Gastrocnemius medialis (tissue), 4 donors: ENCODE measurements at regions not wholly inside any gene's neighbourhood (a gene's known extent, or its start where the extent isn't known, plus 50 kb on each side); places are given as distances from the start of the nearest gene placed in this dataset.

Experiments
- ATAC-seq, 2 donors: fragments of 150-250 bp; one replicate each; pipeline ENCODE4 v1.9.1; 2016
- DNase-seq, 2 donors: peaks; one replicate each; pipeline ENCODE4 v3.0.0-alpha.2; 2019
- H3K27ac ChIP-seq, 4 donors: fragments of 200-600 bp; sonication (generic); 1 replicate in 1 of 4; 2 replicates in 3 of 4; pipeline ENCODE4 v1.5.1; 2016 to 2018; ENCODE audit warnings: mild to moderate bottlenecking in 2 of 4, moderate library complexity in 1 of 4
- H3K27me3 ChIP-seq, 3 donors: fragments of 200-600 bp; sonication (generic) in 2 of 3; 1 replicate in 1 of 3; 2 replicates in 2 of 3; pipeline versions ENCODE4 v1.5.1 to v1.6.0; 2016 to 2019; ENCODE audit warnings: mild to moderate bottlenecking in 1 of 3, moderate library complexity in 1 of 3
- H3K36me3 ChIP-seq, 2 donors: fragments of 200-600 bp; sonication (generic) in 1 of 2; one replicate each; pipeline ENCODE4 v1.5.1; 2017 to 2018
- H3K4me1 ChIP-seq, 2 donors: fragments of 200-600 bp; sonication (generic) in 1 of 2; one replicate each; pipeline ENCODE4 v1.5.1; 2016 to 2017; ENCODE audit warnings: mild to moderate bottlenecking in 2 of 2
- H3K4me3 ChIP-seq, 4 donors: fragments of 200-600 bp; sonication (generic) in 3 of 4; 1 replicate in 1 of 4; 2 replicates in 3 of 4; pipeline ENCODE4 v1.5.1; 2016 to 2019; ENCODE audit warnings: mild to moderate bottlenecking in 2 of 4
- H3K9me3 ChIP-seq, 3 donors: fragments of 200-600 bp; sonication (generic) in 2 of 3; 1 replicate in 1 of 3; 2 replicates in 2 of 3; pipeline ENCODE4 v1.5.1; 2016 to 2019
- POLR2A ChIP-seq, 2 donors: fragments of 450-650 bp; IDR thresholded peaks; one replicate each; pipeline ENCODE4 v1.6.1; 2017; ENCODE audit warnings: antibody characterized with exemption in 2 of 2, mild to moderate bottlenecking in 2 of 2, moderate library complexity in 2 of 2
- in situ Hi-C, 4 donors: fragments of 200-750 bp; cut with MboI; loops; one replicate each; pipeline versions ENCODE4 v1.15.0 to v1.8.0; 2017; ENCODE audit warnings: low sequenced_read_pairs in 4 of 4
- intact Hi-C: fragments of 100-400 bp; cut with DNase I; formaldehyde crosslinking; loops from one replicate; pipeline ENCODE4 v1.15.1; 2023; ENCODE audit warnings: low total_unique reads
- TF ChIP-seq, protein P1 (sequence below), 5 experiments: fragments of 450-650 bp in 3 of 5; fragments of 200-600 bp in 2 of 5; sonication (generic) in 2 of 5; IDR thresholded peaks in 4 of 5; conservative IDR thresholded peaks in 1 of 5; 1 replicate in 4 of 5; 2 replicates in 1 of 5; pipeline ENCODE4 v1.5.1; 2016 to 2019; ENCODE audit warnings: antibody characterized with exemption in 5 of 5, mild to moderate bottlenecking in 3 of 5, moderate library complexity in 3 of 5

DNA sequence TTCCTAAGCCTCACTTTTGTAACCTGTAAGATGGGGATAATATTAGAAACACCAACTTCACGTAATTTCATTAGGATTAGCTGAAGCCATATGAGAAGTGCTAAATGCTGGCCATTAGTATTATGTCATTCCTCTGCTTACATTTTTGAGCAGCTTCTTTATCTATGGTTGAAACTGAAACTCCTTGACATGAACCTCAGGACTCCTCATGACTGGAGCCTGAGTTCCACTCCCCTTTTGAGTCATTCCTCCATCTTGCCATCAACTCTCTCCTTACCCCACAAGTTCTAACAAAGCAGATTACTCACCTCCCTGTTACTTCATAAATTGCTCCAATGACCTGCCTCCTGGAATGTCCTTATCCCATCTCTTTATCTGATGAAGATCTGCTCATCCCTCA lies 123.2 kb upstream of the KCNIP4 start:
- ATAC-seq (no peak), DNase-seq (no peak)
- intact Hi-C loops (no loop called here), in situ Hi-C loops (no loop called here)
- no peaks in the 10 kb centered on the region for H3K36me3 ChIP-seq
- H3K27ac ChIP-seq: no peak overlapping the region
- H3K4me1 ChIP-seq: no peaks in the 10 kb centered on the region
- no peak overlapping the region for H3K4me3 ChIP-seq
- H3K27me3 ChIP-seq: no peaks in the 10 kb centered on the region
- no peaks in the 10 kb centered on the region for H3K9me3 ChIP-seq
- TF ChIP-seq, protein P1, sequence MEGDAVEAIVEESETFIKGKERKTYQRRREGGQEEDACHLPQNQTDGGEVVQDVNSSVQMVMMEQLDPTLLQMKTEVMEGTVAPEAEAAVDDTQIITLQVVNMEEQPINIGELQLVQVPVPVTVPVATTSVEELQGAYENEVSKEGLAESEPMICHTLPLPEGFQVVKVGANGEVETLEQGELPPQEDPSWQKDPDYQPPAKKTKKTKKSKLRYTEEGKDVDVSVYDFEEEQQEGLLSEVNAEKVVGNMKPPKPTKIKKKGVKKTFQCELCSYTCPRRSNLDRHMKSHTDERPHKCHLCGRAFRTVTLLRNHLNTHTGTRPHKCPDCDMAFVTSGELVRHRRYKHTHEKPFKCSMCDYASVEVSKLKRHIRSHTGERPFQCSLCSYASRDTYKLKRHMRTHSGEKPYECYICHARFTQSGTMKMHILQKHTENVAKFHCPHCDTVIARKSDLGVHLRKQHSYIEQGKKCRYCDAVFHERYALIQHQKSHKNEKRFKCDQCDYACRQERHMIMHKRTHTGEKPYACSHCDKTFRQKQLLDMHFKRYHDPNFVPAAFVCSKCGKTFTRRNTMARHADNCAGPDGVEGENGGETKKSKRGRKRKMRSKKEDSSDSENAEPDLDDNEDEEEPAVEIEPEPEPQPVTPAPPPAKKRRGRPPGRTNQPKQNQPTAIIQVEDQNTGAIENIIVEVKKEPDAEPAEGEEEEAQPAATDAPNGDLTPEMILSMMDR (IDR thresholded peaks at IDR 0.05 in 4 of 5, conservative IDR thresholded peaks at IDR 0.05 in 1 of 5): no peak
- TF ChIP-seq POLR2A (IDR thresholded peaks at IDR 0.05): no peak

DNA sequence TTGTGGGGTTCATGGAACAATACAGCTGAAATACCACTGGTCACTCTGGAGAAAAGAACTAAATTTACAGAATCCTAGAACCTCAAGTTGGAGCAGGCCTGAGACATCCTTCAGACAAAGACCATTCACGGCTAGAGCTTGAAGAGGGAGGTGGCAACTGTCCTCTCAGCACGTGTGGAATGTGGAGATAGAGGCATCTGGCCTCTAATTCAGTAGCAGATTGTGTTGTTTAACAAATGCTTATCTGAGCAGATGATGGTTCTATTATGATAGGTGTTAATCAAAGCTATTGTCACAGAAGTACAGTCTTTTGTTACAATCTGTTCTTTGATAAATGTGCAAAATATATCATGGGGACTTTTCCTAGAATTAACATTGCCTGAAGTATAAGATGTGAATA lies 121.7 kb upstream of the KCNIP4 start:
- DNase-seq (no peak), ATAC-seq (no peak)
- no peak overlapping the region for H3K4me3 ChIP-seq
- no peaks in the 10 kb centered on the region for H3K4me1 ChIP-seq
- in situ Hi-C loops: no loop called here
- H3K36me3 ChIP-seq: no peaks in the 10 kb centered on the region
- intact Hi-C loops: no loop called here
- no peak overlapping the region for H3K27ac ChIP-seq
- TF ChIP-seq POLR2A (IDR thresholded peaks at IDR 0.05): no peak
- TF ChIP-seq, protein P1 (IDR thresholded peaks at IDR 0.05 in 4 of 5, conservative IDR thresholded peaks at IDR 0.05 in 1 of 5): no peak
- no peaks in the 10 kb centered on the region for H3K9me3 ChIP-seq
- H3K27me3 ChIP-seq: no peaks in the 10 kb centered on the region

DNA sequence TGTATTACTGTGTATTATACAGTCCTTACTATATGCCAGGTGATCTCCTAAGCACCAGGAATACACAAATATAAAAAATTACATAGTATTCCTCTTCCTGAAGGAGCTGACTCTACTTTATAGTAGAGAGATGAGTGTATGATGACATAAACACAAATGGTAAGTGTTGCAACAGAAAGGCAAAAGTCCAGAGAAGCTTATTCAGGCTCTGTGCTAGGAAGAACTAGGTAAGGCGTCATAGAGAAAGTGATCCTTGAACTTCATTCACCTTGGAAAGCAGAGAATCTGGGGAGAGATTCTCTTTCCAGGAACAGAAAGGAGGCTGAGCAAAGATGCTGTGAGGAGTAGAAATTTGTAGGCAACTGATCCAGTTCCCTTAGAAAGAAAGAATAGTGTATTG lies 115.0 kb upstream of the KCNIP4 start:
- DNase-seq: no peak
- Histone ChIP-seq H3K36me3 (no peaks in the 10 kb centered on the region), H3K27me3 (no peaks in the 10 kb centered on the region), H3K4me3 (no peak overlapping the region), H3K4me1 (no peaks in the 10 kb centered on the region), H3K9me3 (no peaks in the 10 kb centered on the region), H3K27ac (no peak overlapping the region)
- in situ Hi-C loops: no loop called here
- intact Hi-C loops: no loop called here
- no peak for ATAC-seq
- TF ChIP-seq, protein P1 (IDR thresholded peaks at IDR 0.05 in 4 of 5, conservative IDR thresholded peaks at IDR 0.05 in 1 of 5): no peak
- TF ChIP-seq POLR2A (IDR thresholded peaks at IDR 0.05): no peak

DNA sequence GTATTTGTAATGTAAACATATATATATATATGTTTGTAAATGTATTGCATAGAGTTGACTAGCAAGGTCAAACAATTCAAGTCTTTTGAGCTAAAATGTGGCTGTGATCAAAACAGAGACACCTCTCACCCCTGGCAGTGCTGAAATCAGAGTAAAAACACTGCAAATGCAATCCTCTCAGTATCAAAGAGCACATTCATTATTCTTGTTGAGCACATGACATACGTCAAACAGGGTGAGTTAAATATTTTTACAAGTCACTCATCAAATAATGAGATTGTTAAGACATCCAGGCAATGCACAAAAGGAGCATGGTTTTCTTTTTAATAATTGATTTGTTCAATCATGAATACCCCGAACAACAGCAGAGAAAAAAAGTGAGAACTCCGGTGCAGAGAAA lies 114.1 kb upstream of the KCNIP4 start:
- H3K27me3 ChIP-seq: no peaks in the 10 kb centered on the region
- TF ChIP-seq, protein P1 (IDR thresholded peaks at IDR 0.05 in 4 of 5, conservative IDR thresholded peaks at IDR 0.05 in 1 of 5): no peak
- TF ChIP-seq POLR2A (IDR thresholded peaks at IDR 0.05): no peak
- H3K36me3 ChIP-seq: no peaks in the 10 kb centered on the region
- H3K4me1 ChIP-seq: no peaks in the 10 kb centered on the region
- H3K27ac ChIP-seq: no peak overlapping the region
- no peak for ATAC-seq
- H3K4me3 ChIP-seq: no peak overlapping the region
- no peak for DNase-seq
- no peaks in the 10 kb centered on the region for H3K9me3 ChIP-seq
- intact Hi-C loops (no loop called here), in situ Hi-C loops (no loop called here)

DNA sequence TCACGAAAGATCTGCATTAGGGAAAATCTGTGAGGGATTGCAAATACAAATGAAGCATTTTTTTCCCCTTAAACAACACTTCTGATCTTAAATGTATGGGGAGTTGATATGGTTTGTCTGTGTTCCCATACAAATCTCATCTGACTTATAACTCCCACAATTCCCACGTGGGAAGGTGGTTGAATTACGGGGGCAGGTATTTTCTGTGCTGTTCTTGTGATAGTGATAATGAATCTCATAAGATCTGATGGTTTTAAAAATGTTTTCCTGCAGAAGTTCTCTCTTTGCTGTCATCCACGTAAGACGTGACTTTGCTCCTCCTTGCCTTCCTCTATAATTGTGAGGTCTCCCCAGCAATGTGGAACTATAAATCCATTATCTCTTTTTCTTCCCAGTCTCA lies 107.4 kb upstream of the KCNIP4 start:
- ATAC-seq: no peak
- Histone ChIP-seq H3K4me1 (no peaks in the 10 kb centered on the region), H3K27ac (no peak overlapping the region), H3K4me3 (no peak overlapping the region), H3K36me3 (no peaks in the 10 kb centered on the region), H3K27me3 (no peaks in the 10 kb centered on the region), H3K9me3 (no peaks in the 10 kb centered on the region)
- no peak for DNase-seq
- in situ Hi-C loops (no loop called here), intact Hi-C loops (no loop called here)
- TF ChIP-seq POLR2A (IDR thresholded peaks at IDR 0.05): no peak
- TF ChIP-seq, protein P1 (IDR thresholded peaks at IDR 0.05 in 4 of 5, conservative IDR thresholded peaks at IDR 0.05 in 1 of 5): no peak
